CD14-positive monocyte (primary cell): ENCODE measurements at regions not wholly inside any gene's neighbourhood (a gene's known extent, or its start where the extent isn't known, plus 50 kb on each side); places are given as distances from the start of the nearest gene placed in this dataset.

ENCODE experiments used
- DNase-seq, 3 donors: peaks; one replicate each; pipeline ENCODE4 v3.0.0-alpha.2; 2011 to 2022
- H2AFZ ChIP-seq: 2 replicates; pipeline ENCODE4 v1.6.0; 2012; ENCODE audit warnings: mild to moderate bottlenecking, low read depth, low read length, inconsistent platforms; ENCODE audit not compliant: insufficient read depth, poor library complexity, severe bottlenecking
- H3K27ac ChIP-seq, 2 donors: 1 replicate in 1 of 2; 2 replicates in 1 of 2; pipeline ENCODE4 v1.5.1; 2012 to 2013; ENCODE audit warnings: low read length in 2 of 2, control low read depth in 1 of 2, inconsistent platforms in 1 of 2, low read depth in 1 of 2, mild to moderate bottlenecking in 1 of 2
- H3K27me3 ChIP-seq, 2 donors: one replicate each; pipeline versions ENCODE4 v1.6.0 to v1.6.1; 2011 to 2013; ENCODE audit warnings: low read length in 2 of 2; ENCODE audit not compliant: control insufficient read depth in 2 of 2, insufficient read depth in 2 of 2
- H3K36me3 ChIP-seq, 2 donors: replicated peaks in 1 of 2; 1 replicate in 1 of 2; 2 replicates in 1 of 2; pipeline versions ENCODE4 v1.5.1 to v1.6.1; 2012 to 2013; ENCODE audit warnings: low read length in 2 of 2, control low read depth in 1 of 2, inconsistent platforms in 1 of 2, mild to moderate bottlenecking in 1 of 2; ENCODE audit not compliant: insufficient read depth in 2 of 2, control insufficient read depth in 1 of 2
- H3K4me1 ChIP-seq, 2 donors: 1 replicate in 1 of 2; 2 replicates in 1 of 2; pipeline versions ENCODE4 v1.5.1 to v1.6.1; 2012 to 2013; ENCODE audit warnings: low read length in 2 of 2, control low read depth in 1 of 2, inconsistent platforms in 1 of 2, mild to moderate bottlenecking in 1 of 2, moderate library complexity in 1 of 2; ENCODE audit not compliant: insufficient read depth in 2 of 2, control insufficient read depth in 1 of 2
- H3K4me2 ChIP-seq: replicated peaks from 2 replicates; pipeline ENCODE3; 2012; ENCODE audit warnings: low read length, moderate library complexity, mild to moderate bottlenecking; ENCODE audit not compliant: poor library complexity, severe bottlenecking; ENCODE audit errors: extremely low read depth
- H3K4me3 ChIP-seq, 3 experiments: fragments of 200-600 bp in 1 of 3; sonication (generic) in 1 of 3; replicated peaks in 1 of 3; 1 replicate in 2 of 3; 2 replicates in 1 of 3; pipeline ENCODE4 v1.5.1; 2011 to 2013; ENCODE audit warnings: low read length in 3 of 3, mild to moderate bottlenecking in 3 of 3, control low read depth in 2 of 3, low read depth in 2 of 3, inconsistent platforms in 1 of 3, moderate library complexity in 1 of 3
- H3K79me2 ChIP-seq: 2 replicates; pipeline ENCODE4 v1.6.0; 2012; ENCODE audit warnings: mild to moderate bottlenecking, control low read depth, inconsistent platforms, low read length, moderate library complexity; ENCODE audit not compliant: insufficient read depth
- H3K9ac ChIP-seq: 2 replicates; pipeline ENCODE4 v1.6.0; 2017; ENCODE audit warnings: low read length, mild to moderate bottlenecking; ENCODE audit not compliant: insufficient read depth, poor library complexity, severe bottlenecking
- H3K9me3 ChIP-seq, 2 donors: replicated peaks in 1 of 2; 1 replicate in 1 of 2; 2 replicates in 1 of 2; pipeline versions ENCODE4 v1.5.1 to v1.6.1; 2012 to 2013; ENCODE audit warnings: low read length in 2 of 2, control low read depth in 1 of 2; ENCODE audit not compliant: control insufficient read depth in 1 of 2, insufficient read depth in 1 of 2
- H4K20me1 ChIP-seq: 2 replicates; pipeline ENCODE4 v1.6.0; 2012; ENCODE audit warnings: mild to moderate bottlenecking, low read length, control low read depth, moderate library complexity; ENCODE audit not compliant: insufficient read depth
- H3K27ac Mint-ChIP-seq, 7 donors: one replicate each; pipeline ENCODE4 v1.8.0; 2020; ENCODE audit warnings: mild to moderate bottlenecking in 7 of 7, mixed read lengths in 7 of 7, moderate library complexity in 6 of 7, inconsistent platforms in 2 of 7
- H3K27me3 Mint-ChIP-seq, 3 donors: one replicate each; pipeline ENCODE4 v1.8.0; 2021 to 2022; ENCODE audit warnings: low read depth in 3 of 3, mild to moderate bottlenecking in 3 of 3, mixed read lengths in 3 of 3, moderate library complexity in 3 of 3, inconsistent platforms in 1 of 3
- H3K36me3 Mint-ChIP-seq, 2 donors: one replicate each; pipeline ENCODE4 v1.8.0; 2020; ENCODE audit warnings: mixed read lengths in 2 of 2, inconsistent platforms in 1 of 2, mild to moderate bottlenecking in 1 of 2
- H3K4me1 Mint-ChIP-seq: one replicate; pipeline ENCODE4 v1.8.0; 2020; ENCODE audit warnings: mild to moderate bottlenecking, mixed read lengths
- H3K4me3 Mint-ChIP-seq, 2 donors: one replicate each; pipeline ENCODE4 v1.8.0; 2020; ENCODE audit warnings: mild to moderate bottlenecking in 2 of 2, mixed read lengths in 2 of 2, moderate library complexity in 1 of 2
- H3K9me3 Mint-ChIP-seq, 7 donors: one replicate each; pipeline ENCODE4 v1.8.0; 2020 to 2022; ENCODE audit warnings: mixed read lengths in 7 of 7, mild to moderate bottlenecking in 6 of 7, moderate library complexity in 6 of 7, inconsistent platforms in 2 of 7
- WGBS: methylation state at CpG from one replicate; pipeline ENCODE4 v1.1.5; 2013; ENCODE audit warnings: missing lambda C conversion rate; ENCODE audit not compliant: insufficient coverage; 5-methylcytosine and 5-hydroxymethylcytosine counted together
- intact Hi-C, 2 donors: fragments of 100-400 bp; cut with micrococcal nuclease; formaldehyde crosslinking; loops; one replicate each; pipeline versions ENCODE4 v1.15.0 to v1.15.1; 2023
- TF ChIP-seq, protein P1 (sequence below): fragments of 200-600 bp; IDR thresholded peaks from one replicate; pipeline ENCODE4 v1.8.0; 2022; ENCODE audit warnings: antibody characterized with exemption, mild to moderate bottlenecking

DNA sequence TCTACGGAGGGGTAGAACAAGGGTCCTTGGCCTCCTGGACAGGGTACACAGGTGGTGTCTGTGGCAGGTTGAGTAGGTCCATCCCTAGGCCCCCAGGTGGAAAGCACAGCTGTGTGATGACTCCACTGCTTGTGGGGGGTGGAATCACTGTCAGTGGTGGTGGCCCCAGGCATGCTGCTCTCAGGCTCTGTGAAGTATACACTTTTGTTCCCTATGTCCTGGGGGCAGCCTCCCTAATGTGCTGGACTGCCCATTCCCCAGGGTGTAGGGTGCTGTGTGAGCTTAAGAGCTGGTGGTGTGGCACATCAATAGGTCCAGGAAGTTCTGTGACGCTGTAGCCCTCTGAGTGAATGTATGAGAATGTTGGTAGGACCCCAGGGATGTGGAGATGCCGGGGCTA, 197.2 kb upstream of the SLC10A2 start:
- H3K36me3 ChIP-seq, result no peaks in the 10 kb centered on the region
- H3K9me3 Mint-ChIP-seq, result peaks cover 3 to 32% (median 12%) of the 10 kb centered on the region in 7 donors
- no peak overlapping the region for H2AFZ ChIP-seq
- H3K27ac Mint-ChIP-seq, result no peak overlapping the region
- no peak overlapping the region for H3K4me3 ChIP-seq
- H3K9me3 ChIP-seq, result peaks cover 0 to 17% of the 10 kb centered on the region in 2 donors
- H3K4me1 ChIP-seq, result no peaks in the 10 kb centered on the region
- no peak for DNase-seq
- intact Hi-C loops, result loop anchor here in 1 of 2 donors (5.0 kb wide), 1 partner anchor 91 kb away; no protein-coding TSS in a partner anchor
- H3K4me2 ChIP-seq, result no peak overlapping the region
- no peak overlapping the region for H3K4me3 Mint-ChIP-seq
- H4K20me1 ChIP-seq, result no peaks in the 10 kb centered on the region
- WGBS, result 91% methylated on average over 3 of the region's 3 CpGs
- no peaks in the 10 kb centered on the region for H3K4me1 Mint-ChIP-seq
- H3K79me2 ChIP-seq, result no peaks in the 10 kb centered on the region
- TF ChIP-seq, protein P1, sequence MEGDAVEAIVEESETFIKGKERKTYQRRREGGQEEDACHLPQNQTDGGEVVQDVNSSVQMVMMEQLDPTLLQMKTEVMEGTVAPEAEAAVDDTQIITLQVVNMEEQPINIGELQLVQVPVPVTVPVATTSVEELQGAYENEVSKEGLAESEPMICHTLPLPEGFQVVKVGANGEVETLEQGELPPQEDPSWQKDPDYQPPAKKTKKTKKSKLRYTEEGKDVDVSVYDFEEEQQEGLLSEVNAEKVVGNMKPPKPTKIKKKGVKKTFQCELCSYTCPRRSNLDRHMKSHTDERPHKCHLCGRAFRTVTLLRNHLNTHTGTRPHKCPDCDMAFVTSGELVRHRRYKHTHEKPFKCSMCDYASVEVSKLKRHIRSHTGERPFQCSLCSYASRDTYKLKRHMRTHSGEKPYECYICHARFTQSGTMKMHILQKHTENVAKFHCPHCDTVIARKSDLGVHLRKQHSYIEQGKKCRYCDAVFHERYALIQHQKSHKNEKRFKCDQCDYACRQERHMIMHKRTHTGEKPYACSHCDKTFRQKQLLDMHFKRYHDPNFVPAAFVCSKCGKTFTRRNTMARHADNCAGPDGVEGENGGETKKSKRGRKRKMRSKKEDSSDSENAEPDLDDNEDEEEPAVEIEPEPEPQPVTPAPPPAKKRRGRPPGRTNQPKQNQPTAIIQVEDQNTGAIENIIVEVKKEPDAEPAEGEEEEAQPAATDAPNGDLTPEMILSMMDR, result no peak
- H3K36me3 Mint-ChIP-seq, result no peaks in the 10 kb centered on the region
- H3K9ac ChIP-seq, result no peak overlapping the region
- H3K27me3 ChIP-seq, result no peaks in the 10 kb centered on the region
- H3K27me3 Mint-ChIP-seq, result no peaks in the 10 kb centered on the region
- H3K27ac ChIP-seq, result no peak overlapping the region

DNA sequence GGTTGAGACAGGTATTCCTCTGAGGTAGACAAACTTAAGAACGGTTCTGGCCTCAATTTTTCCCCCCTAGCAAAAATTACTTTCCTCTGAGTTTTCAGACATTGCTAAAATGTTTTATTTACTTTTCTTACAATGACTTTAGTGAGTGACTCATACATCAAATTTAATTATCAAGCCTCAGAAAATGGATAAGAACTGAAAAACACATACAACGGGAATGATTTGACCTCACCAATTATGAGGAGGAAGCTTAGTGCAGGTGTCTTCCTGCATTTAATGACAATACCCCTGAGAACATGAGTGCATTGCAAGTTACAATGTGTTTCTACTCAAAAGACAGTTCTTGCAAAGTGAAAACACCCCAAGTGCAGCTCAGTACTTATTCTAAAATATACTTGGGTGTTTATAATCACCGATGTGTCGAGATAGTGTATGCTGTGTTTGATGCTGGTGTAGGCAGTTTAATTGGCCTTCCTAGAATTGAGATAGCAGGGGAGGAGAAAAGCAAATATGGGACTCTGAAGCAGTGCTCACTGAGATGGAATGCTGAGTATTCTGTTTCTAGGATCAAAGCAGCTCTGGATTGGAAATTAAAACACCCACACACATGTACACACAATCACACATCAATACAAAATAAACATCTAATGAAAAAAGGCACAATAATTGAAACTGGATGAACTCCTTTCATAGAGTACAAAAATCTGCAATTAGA, 189.5 kb upstream of the SLC10A2 start:
- Histone ChIP-seq H3K4me3 (no peak overlapping the region), H3K79me2 (no peaks in the 10 kb centered on the region), H3K4me2 (no peak overlapping the region), H2AFZ (no peak overlapping the region), H3K36me3 (no peaks in the 10 kb centered on the region), H3K4me1 (no peaks in the 10 kb centered on the region), H4K20me1 (no peaks in the 10 kb centered on the region), H3K27ac (no peak overlapping the region), H3K9ac (no peak overlapping the region), H3K27me3 (no peaks in the 10 kb centered on the region), H3K9me3 (peaks cover 13 to 15% of the 10 kb centered on the region in 2 donors)
- peaks cover 6 to 11% (median 9%) of the 10 kb centered on the region in 7 donors for H3K9me3 Mint-ChIP-seq
- H3K4me3 Mint-ChIP-seq, result no peak overlapping the region
- TF ChIP-seq, protein P1, result no peak
- no peaks in the 10 kb centered on the region for H3K4me1 Mint-ChIP-seq
- H3K36me3 Mint-ChIP-seq, result no peaks in the 10 kb centered on the region
- H3K27me3 Mint-ChIP-seq, result peaks cover 0 to 2% (median 0%) of the 10 kb centered on the region in 3 donors
- WGBS, result 100% methylated on average over 2 of the region's 4 CpGs
- intact Hi-C loops, result no loop called here
- no peak for DNase-seq
- H3K27ac Mint-ChIP-seq, result no peak overlapping the region
